HG03575 (cell line): ENCODE measurements at regions not wholly inside any gene's neighbourhood (a gene's known extent, or its start where the extent isn't known, plus 50 kb on each side); places are given as distances from the start of the nearest gene placed in this dataset.

Experiments used
- ATAC-seq: cut with Tn5 transposase; IDR thresholded peaks from one replicate; pipeline ENCODE4 v1.9.1; 2021; ENCODE audit not compliant: unreplicated experiment, insufficient number of reproducible peaks, low FRiP score; ENCODE audit errors: extremely low read depth

- ATAC-seq, result no peak
Observed at GRCh38 chr2:129443865-129444739, 535.4 kb upstream of the RAB6C start.

GRCh38 chr2:129444751-129445150 lies 534.7 kb upstream of the RAB6C start:
- ATAC-seq, result no peak

- ATAC-seq, result no peak
Observed at GRCh38 chr2:129456691-129457090, 522.8 kb upstream of the RAB6C start.

GRCh38 chr2:129457277-129457818 lies 522.1 kb upstream of the RAB6C start:
- no peak for ATAC-seq

- ATAC-seq, result no peak
Observed at GRCh38 chr2:129458006-129458405, 521.5 kb upstream of the RAB6C start.

- no peak for ATAC-seq
Observed at GRCh38 chr2:129458436-129458835, 521.0 kb upstream of the RAB6C start.

GRCh38 chr2:129459200-129459876 lies 520.1 kb upstream of the RAB6C start:
- ATAC-seq, result no peak

- no peak for ATAC-seq
Observed at GRCh38 chr2:129459881-129460280, 519.6 kb upstream of the RAB6C start.

GRCh38 chr2:129460299-129461198 lies 518.9 kb upstream of the RAB6C start:
- ATAC-seq, result no peak

- ATAC-seq, result no peak
Observed at GRCh38 chr2:129462349-129462748, 517.1 kb upstream of the RAB6C start.

GRCh38 chr2:129462967-129463366 lies 516.5 kb upstream of the RAB6C start:
- no peak for ATAC-seq

- no peak for ATAC-seq
Observed at GRCh38 chr2:129464036-129464435, 515.4 kb upstream of the RAB6C start.

- no peak for ATAC-seq
Observed at GRCh38 chr2:129464631-129465030, 514.8 kb upstream of the RAB6C start.

- ATAC-seq, result no peak
Observed at GRCh38 chr2:129465045-129465444, 514.4 kb upstream of the RAB6C start.

GRCh38 chr2:129466389-129466788 lies 513.1 kb upstream of the RAB6C start:
- no peak for ATAC-seq

- no peak for ATAC-seq
Observed at GRCh38 chr2:129467012-129467779, 512.3 kb upstream of the RAB6C start.

GRCh38 chr2:129467941-129468340 lies 511.5 kb upstream of the RAB6C start:
- ATAC-seq, result no peak

- ATAC-seq, result no peak
Observed at GRCh38 chr2:129468879-129469278, 510.6 kb upstream of the RAB6C start.
